HL-60 (cell line): ENCODE measurements at regions not wholly inside any gene's neighbourhood (a gene's known extent, or its start where the extent isn't known, plus 50 kb on each side); places are given as distances from the start of the nearest gene placed in this dataset.

Experiments
- DNase-seq, 2 experiments: peaks; one replicate each; pipeline ENCODE4 v3.0.0-alpha.2; 2010 to 2020; ENCODE audit warnings: low read depth in 1 of 2, low spot score in 1 of 2
- H3K27ac ChIP-seq: fragments of 250-450 bp; sonication (Bioruptor Pico); replicated peaks from 2 replicates; pipeline ENCODE4 v1.5.1; 2020; ENCODE audit warnings: mild to moderate bottlenecking, moderate library complexity
- H3K27me3 ChIP-seq: fragments of 250-450 bp; sonication (Bioruptor Pico); 2 replicates; pipeline ENCODE4 v1.5.1; 2021; ENCODE audit warnings: mild to moderate bottlenecking, moderate library complexity; ENCODE audit not compliant: insufficient read depth, poor library complexity, severe bottlenecking
- H3K4me3 ChIP-seq: replicated peaks from 2 replicates; pipeline ENCODE4 v1.5.1; 2011; ENCODE audit warnings: mild to moderate bottlenecking, control low read depth, low read length; ENCODE audit not compliant: insufficient read depth
- CTCF ChIP-seq: IDR thresholded peaks from one replicate; pipeline ENCODE4 v1.5.1; 2011; ENCODE audit warnings: low read length, control low read depth, inconsistent platforms; ENCODE audit not compliant: insufficient read depth
- GABPA ChIP-seq: IDR thresholded peaks from 2 replicates; pipeline ENCODE4 v1.6.1; 2012; ENCODE audit warnings: low read depth
- POLR2AphosphoS5 ChIP-seq: IDR thresholded peaks from 2 replicates; pipeline ENCODE4 v1.6.1; 2012; ENCODE audit warnings: low read depth
- REST ChIP-seq: IDR thresholded peaks from 2 replicates; pipeline ENCODE4 v1.6.1; 2012; ENCODE audit warnings: low read depth; ENCODE audit not compliant: insufficient replicate concordance
- SPI1 ChIP-seq: IDR thresholded peaks from 2 replicates; pipeline ENCODE4 v1.6.1; 2012; ENCODE audit warnings: low read depth, mild to moderate bottlenecking, borderline replicate concordance

- Histone ChIP-seq H3K27ac (no peak overlapping the region), H3K27me3 (no peaks in the 10 kb centered on the region), H3K4me3 (no peak overlapping the region)
- DNase-seq: no peak
- no peak for TF ChIP-seq REST
- TF ChIP-seq POLR2AphosphoS5: no peak
- no peak for TF ChIP-seq SPI1
- TF ChIP-seq GABPA: no peak
- no peak for TF ChIP-seq CTCF
Measured at GRCh38 chr3:53989451-53989850, 97.8 kb upstream of the SELENOK start.

- no peak for TF ChIP-seq CTCF
- no peak for TF ChIP-seq POLR2AphosphoS5
- no peak for TF ChIP-seq REST
- TF ChIP-seq SPI1: no peak
- TF ChIP-seq GABPA: no peak
- Histone ChIP-seq H3K27ac (no peak overlapping the region), H3K27me3 (no peaks in the 10 kb centered on the region), H3K4me3 (no peak overlapping the region)
- no peak for DNase-seq
Measured at GRCh38 chr3:53978386-53978785, 86.7 kb upstream of the SELENOK start.

GRCh38 chr3:53975382-53975781 is 83.7 kb upstream of the SELENOK start:
- no peak for DNase-seq
- no peak overlapping the region for H3K27ac ChIP-seq
- TF ChIP-seq SPI1 (no peak), REST (no peak), POLR2AphosphoS5 (no peak), CTCF (no peak), GABPA (no peak)
- no peaks in the 10 kb centered on the region for H3K27me3 ChIP-seq
- H3K4me3 ChIP-seq: no peak overlapping the region
